ENCODE measurements at regions not wholly inside any gene's neighbourhood (a gene's known extent, or its start where the extent isn't known, plus 50 kb on each side); places are given as distances from the start of the nearest gene placed in this dataset.

DNA sequence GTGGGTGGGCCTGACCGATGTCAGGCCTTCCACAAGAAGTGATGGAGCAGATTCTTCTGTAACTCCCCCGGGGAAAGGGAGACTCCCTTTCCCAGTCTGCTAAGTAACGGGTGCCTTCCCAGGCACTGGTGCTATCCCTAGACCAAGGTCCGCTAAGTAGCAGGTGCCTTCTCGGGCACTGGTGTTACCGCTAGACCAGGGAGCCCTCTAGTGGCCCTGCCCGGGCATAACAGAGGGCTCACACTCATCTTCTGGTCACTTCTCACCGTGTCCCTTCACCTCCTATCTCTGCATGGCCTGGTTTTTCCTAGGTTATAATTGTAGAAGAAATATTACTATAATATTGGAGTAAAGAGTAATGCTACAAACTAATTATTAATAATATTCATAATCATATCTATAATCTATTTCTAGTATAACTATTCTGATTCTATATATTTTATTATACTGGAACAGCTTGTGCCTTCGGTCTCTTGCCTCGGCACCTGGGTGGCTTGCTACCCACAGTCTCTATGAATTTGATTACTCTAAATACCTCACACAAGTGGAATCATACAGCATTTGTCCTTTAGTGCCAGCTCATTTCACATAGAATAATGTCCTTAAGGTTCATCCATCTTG, 1378.7 kb downstream of the XPNPEP1 start:
- DNase-seq (ENCODE audit: low read depth): peak; percentile 53

DNA sequence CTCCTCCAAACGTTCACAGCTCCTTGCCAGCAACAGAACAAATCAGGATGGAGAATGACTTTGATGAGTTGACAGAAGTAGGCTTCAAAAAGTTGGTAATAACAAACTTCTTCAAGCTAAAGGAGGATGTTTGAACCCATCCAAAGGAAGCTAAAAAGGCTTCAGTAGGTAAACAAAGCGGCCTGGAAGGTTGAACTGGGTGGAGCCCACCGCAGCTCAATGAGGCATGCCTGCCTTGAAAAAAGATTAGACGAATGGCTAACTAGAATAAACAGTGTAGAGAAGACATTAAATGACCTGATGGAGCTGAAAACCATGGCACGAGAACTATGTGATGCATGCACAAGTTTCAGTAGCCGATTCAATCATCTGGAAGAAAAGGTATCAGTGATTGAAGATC, 1369.0 kb upstream of the SORCS1 start:
- peak; percentile 43 for DNase-seq (ENCODE audit: low read depth)

GRCh38 chr10:108523016-108523800, 1358.7 kb upstream of the SORCS1 start:
- DNase-seq (ENCODE audit: low read depth): peak; percentile 18

GRCh38 chr10:108521827-108522492, 1357.5 kb upstream of the SORCS1 start:
- DNase-seq (ENCODE audit: low read depth): peak; percentile 47

GRCh38 chr10:108515821-108516220, 1351.3 kb upstream of the SORCS1 start:
- no peak for DNase-seq (ENCODE audit: low read depth)

DNA sequence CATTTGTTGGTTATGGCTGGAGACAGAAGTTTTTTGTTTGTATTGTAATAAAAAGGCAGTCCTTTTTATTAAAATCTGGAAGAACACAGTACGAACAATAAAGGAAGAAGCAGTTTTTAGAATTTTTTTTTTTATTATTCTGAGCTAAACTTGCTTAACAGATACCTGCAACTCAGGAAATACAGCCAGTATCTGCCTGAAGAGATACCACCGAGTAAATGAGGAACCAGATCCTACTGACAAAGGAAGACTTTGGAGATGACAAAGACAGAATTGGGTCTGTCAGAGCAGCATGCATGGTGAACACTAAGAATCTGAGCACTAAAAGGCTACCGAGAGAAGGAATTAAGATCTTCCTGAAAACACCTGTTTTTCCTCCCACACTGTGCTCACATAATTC, 1335.9 kb upstream of the SORCS1 start:
- DNase-seq (ENCODE audit: low read depth): no peak

DNA sequence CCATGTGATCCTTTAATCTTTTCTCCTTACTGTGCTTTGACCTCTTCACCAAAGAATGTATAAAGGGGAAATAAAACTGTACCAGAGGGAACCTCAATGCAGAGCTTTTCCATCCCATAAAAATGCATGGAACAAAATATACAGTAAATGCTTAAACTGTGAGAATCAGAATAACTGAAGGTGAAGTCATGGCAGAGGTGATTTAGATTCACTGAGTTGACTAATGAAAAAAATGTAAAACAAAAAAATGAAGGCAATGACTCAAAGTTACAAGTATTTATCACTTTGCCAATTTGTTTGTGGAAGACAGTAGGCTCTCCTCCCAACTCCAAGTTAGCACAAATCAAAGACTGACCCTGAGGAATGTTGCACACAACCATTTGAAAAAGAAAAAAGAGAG, 1331.6 kb upstream of the SORCS1 start:
- DNase-seq (ENCODE audit: low read depth): no peak

DNA sequence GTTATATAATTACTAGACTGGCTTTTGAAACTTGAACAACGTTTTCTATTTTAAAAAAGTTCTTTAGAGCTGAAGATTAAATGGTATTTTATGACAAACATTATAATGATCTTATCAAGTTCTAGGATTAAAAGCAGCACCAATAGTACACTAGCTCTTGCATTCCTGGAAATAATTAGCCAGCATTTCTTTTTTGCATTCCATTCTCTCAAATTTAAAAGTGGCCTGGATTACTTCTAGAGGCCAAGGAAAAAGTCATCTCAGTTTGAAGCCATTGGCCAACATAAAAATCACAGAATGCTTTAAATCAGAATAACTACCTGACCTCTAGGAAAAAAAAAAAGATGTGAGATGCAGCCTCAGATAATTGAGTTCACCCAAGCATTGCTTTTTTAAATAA, 1326.4 kb upstream of the SORCS1 start:
- peak; percentile 46 for DNase-seq (ENCODE audit: low read depth)

GRCh38 chr10:108471420-108471819, 1306.9 kb upstream of the SORCS1 start:
- no peak for DNase-seq (ENCODE audit: low read depth)

DNA sequence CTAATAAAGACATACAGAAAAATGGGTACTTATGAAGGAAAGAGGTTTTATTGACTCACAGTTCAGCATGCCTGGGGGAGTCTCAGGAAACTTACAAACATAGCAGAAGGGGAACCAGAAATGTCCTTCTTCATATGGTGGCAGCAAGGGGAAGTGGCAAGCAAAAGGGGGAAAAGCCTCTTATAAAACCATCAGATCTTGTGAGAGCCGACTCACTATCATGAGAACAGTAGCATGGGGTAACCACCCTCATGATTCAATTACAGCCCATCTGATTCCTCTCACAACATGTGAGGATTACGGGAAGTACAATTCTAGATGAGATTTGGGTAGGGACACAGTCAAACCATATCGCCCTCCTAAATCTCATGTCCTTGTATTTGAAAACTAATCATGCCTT, 1305.4 kb upstream of the SORCS1 start:
- DNase-seq (ENCODE audit: low read depth): peak; percentile 4

DNA sequence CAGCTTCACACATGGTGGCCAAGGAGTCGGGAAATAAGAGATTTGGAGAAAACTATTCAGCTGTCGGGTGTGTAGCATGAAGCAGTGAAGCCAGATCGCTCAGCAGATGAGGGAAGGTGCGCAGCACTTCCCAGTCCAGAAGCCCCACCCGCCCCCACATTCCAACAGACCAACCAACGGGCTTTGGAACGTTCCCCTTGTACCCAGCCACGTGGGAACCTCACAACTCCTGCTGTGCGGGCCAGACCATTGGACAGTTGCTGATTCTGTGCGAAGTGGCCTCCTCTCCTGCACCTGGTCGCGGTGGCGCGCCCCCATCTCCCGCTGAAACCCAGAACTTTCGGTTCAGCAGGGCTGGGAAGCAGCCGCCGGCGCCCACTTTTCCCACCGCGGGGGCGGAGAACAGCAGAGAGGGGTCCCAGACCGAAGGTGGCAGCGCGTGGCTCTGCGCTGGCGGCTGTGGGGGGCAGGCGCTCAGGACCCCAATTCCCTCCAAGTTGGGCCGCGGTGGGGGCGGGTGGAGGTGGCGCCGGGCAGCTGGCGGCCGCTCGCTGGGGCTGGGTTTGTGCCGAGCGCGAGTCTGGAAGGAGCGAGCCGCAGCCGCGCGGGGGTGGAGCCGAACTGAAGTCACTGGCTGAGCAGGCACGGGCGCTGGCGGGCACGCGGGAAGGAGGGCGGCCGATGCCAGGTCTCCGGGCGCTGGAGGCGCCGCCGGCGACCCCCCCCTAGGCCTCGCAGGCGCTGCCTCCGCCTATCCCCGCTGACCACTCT, 1301.5 kb upstream of the SORCS1 start:
- DNase-seq (ENCODE audit: low read depth): no peak

DNA sequence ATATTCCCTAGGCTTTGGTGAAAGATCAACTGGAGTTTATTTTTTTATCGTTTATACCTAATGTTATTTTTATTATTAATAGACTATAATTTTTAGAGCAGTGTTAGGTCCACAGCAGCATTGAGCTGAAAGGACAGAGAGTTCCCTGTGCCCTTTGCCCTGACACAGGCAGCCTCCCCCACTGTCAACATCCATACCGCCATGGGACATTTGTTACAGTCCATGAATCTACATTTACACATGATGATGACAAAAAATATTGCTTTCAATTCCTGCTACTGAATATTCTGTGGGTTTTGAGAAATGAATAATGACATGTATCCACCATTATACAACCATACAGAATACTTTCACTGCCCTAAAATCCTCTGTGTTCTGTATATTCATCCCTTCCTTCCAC, 1297.5 kb upstream of the SORCS1 start:
- DNase-seq (ENCODE audit: low read depth): no peak

DNA sequence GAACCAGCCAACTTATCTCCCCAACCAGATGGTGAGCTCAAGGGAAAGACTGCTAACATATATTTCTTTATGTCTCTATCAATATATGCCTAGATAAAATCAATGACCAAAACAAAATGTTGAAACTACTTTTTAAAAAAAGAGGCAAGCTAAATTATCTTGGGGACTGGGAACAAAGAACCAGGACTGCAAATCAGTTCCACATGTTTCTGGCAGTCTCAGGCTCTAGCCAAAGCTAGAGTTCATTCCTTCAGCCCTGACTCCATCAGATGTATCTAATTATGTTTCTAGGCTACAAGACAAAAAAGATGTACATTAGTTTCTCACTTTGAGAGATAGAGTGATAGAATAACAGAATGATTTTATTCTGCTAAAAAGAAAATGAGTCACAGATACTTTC, 1290.3 kb upstream of the SORCS1 start:
- no peak for DNase-seq (ENCODE audit: low read depth)

DNA sequence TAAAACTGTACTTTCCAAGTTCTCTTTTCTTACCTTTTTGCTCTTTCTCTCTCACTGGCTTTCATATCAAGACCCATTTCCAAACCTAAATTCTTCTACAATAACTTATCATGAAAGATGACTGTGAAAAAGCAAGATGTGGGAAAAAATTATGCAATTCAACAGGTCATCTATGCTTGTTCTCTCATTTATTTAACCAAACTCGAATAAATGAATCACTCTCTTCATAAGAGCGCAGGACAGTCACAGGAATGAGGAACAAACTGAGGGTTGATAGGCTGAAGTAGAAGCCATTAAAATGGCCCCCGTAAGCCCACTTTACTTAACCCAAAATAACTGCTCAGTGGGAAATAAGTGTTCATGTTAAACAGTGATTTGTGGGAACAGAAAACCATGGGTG, 1289.7 kb upstream of the SORCS1 start:
- no peak for DNase-seq (ENCODE audit: low read depth)

DNA sequence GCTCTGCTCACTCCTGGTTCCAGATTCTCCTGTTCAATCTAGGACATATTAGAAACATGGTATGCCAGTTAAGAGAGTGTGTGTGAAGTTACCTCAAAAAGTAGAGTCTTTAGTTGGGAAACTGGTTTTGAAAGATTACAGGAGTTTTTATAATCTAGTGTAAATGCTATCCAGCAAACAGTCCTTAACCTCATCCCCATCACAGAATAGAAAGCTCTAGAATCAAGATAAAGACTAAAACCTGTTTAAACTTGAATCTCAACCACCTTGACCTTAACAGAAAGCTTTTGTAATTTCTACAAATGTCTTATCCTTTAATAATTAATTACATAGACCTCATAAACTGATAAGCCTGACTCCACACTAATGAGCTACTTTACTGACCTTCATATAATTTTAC, 1288.7 kb upstream of the SORCS1 start:
- DNase-seq (ENCODE audit: low read depth): no peak

GRCh38 chr10:108452533-108452932, 1288.0 kb upstream of the SORCS1 start:
- no peak for DNase-seq (ENCODE audit: low read depth)

DNA sequence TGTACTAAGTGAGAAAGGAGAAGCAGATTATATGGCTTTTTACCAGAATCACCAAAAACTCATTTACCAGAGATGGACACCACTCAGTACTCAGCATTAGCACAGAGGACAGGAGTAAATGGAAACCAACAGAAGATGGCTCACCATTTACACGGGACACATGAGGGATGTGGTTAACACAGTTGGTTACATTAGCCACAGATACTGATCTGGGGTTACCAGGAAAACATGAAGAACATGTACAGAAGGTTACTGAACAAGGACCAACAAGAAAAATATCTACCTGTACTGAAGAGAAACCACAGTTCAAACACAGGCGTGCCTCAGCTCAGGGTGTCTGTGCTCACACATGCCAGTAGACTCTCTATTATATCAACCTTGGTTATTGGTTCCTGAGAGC, 1285.8 kb upstream of the SORCS1 start:
- no peak for DNase-seq (ENCODE audit: low read depth)

DNA sequence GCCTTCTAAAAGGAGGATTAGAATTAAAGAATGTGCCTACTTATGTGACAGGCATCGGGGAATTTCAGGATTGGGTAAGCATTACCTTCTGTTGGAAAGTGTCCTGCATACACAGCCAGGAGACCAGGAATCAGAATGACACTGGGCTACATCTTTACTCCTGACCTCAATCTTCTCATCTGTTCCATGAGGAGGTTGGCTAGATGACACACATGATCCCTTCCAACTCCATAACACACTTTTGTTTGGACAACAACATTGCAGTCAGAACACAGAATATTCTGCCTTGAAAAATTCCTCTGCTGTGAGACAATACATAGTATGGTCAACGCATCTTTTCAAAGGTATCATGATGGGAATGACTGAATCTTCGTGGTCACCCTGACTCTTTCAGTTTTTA, 1281.2 kb upstream of the SORCS1 start:
- DNase-seq (ENCODE audit: low read depth): no peak

DNA sequence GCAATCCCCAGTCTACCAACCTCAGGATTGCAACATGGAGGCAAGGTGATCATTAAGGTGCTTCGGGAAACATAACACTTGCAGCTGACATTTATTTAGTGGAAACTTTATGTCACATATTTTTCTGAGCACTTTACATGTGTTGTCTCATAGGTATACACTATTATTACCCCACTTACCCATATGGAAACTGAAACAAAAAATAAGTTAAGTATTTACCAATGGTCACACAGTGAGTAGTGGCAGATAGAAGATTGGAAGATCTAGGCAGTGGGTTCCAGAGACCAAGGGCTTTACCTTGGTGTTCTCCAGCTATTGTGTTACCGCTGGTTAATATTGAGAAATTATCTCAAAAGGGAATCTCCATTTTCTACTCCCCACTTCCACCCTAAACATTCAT, 1279.1 kb upstream of the SORCS1 start:
- DNase-seq (ENCODE audit: low read depth): no peak

- peak; percentile 20 for DNase-seq (ENCODE audit: low read depth)
Observed at GRCh38 chr10:108439397-108439796, 1274.9 kb upstream of the SORCS1 start.

- DNase-seq (ENCODE audit: low read depth): no peak
Observed at GRCh38 chr10:108436096-108436495, 1271.6 kb upstream of the SORCS1 start.

DNA sequence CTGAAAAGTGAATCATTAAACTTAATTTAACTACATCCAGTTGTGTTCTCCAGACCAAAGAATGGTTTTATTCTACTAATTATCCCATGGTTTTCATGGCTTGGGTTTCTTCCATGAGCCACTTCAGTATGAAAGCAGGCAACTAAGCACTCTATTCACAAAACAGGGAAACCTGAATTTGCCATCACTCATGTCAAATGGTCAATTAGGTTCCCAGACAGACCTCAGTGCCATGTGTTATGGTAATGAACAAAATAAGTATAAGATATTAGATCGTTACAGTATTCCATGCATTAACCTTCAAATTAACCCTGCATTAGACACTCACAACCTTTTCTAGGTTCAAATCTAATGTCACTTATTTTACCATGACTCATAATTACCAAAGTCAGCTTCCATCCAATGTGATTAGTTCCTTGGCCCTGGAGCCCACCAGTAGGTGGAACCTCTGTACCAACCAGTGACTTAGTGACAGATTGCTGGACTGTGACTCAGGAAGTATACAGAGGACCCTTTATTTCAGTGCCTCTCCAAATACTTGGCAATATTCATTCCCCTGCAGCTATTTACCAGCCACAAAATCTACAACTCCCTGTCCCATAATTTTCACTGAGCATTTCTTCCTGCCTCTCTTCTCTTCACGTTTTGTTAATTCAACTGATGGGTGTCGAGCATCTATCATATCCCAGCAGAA, 1270.2 kb upstream of the SORCS1 start:
- no peak for DNase-seq (ENCODE audit: low read depth)
